ENCODE measurements at regions not wholly inside any gene's neighbourhood (a gene's known extent, or its start where the extent isn't known, plus 50 kb on each side); places are given as distances from the start of the nearest gene placed in this dataset.
"Not testable (repeated sequence)": the region's sequence is repeated elsewhere in the genome, so short reads cannot be mapped to it uniquely, and the experiment has no call there.

GRCh38 chr10:35963685-35964084 lies 321.6 kb upstream of the FZD8 start:
- no peak for TF ChIP-seq POLR2A (IDR thresholded peaks at IDR 0.05)
- no peak for TF ChIP-seq CTCF (IDR thresholded peaks at IDR 0.05)
- no peak for TF ChIP-seq EP300 (IDR thresholded peaks at IDR 0.05)
- TF ChIP-seq POLR2AphosphoS5 (IDR thresholded peaks at IDR 0.05) = no peak
- H3K36me3 ChIP-seq = no peaks in the 10 kb centered on the region
- H3K9me3 ChIP-seq = no peaks in the 10 kb centered on the region
- 94% methylated on average over 1 of the region's 1 CpG for WGBS
- no peaks in the 10 kb centered on the region for H3K27me3 ChIP-seq
- no peak overlapping the region for H3K27ac ChIP-seq
- H3K4me3 ChIP-seq = no peak overlapping the region
- no peaks in the 10 kb centered on the region for H3K4me1 ChIP-seq
- DNase-seq (ENCODE audit: low spot score in 2 of 2) = no peak

- TF ChIP-seq POLR2AphosphoS5 (IDR thresholded peaks at IDR 0.05) = no peak
- no peak for TF ChIP-seq EP300 (IDR thresholded peaks at IDR 0.05)
- no peak for TF ChIP-seq POLR2A (IDR thresholded peaks at IDR 0.05)
- no peak for TF ChIP-seq CTCF (IDR thresholded peaks at IDR 0.05)
Observed at GRCh38 chr10:35961501-35961900, 319.4 kb upstream of the FZD8 start.

GRCh38 chr10:35959252-35959651 lies 317.2 kb upstream of the FZD8 start:
- H3K27ac ChIP-seq = no peak overlapping the region
- no peaks in the 10 kb centered on the region for H3K9me3 ChIP-seq
- no peaks in the 10 kb centered on the region for H3K4me1 ChIP-seq
- no peak for DNase-seq (ENCODE audit: low spot score in 2 of 2)
- no peaks in the 10 kb centered on the region for H3K36me3 ChIP-seq
- TF ChIP-seq POLR2AphosphoS5 (IDR thresholded peaks at IDR 0.05) = no peak
- no peak for TF ChIP-seq POLR2A (IDR thresholded peaks at IDR 0.05)
- TF ChIP-seq CTCF (IDR thresholded peaks at IDR 0.05) = no peak
- 32% methylated on average over 7 of the region's 7 CpGs for WGBS
- peaks cover 3% of the 10 kb centered on the region for H3K27me3 ChIP-seq
- H3K4me3 ChIP-seq = no peak overlapping the region

More at GRCh38 chr10:35961501-35961900, 319.4 kb upstream of the FZD8 start:
- H3K4me1 ChIP-seq = no peaks in the 10 kb centered on the region
- DNase-seq (ENCODE audit: low spot score in 2 of 2) = no peak
- H3K36me3 ChIP-seq = no peaks in the 10 kb centered on the region
- no peak overlapping the region for H3K27ac ChIP-seq
- WGBS = 89% methylated on average over 3 of the region's 3 CpGs
- H3K4me3 ChIP-seq = no peak overlapping the region
- H3K27me3 ChIP-seq = no peaks in the 10 kb centered on the region
- no peaks in the 10 kb centered on the region for H3K9me3 ChIP-seq

- H3K4me3 ChIP-seq; H3K36me3 ChIP-seq; H3K27me3 ChIP-seq; H3K27ac ChIP-seq; DNase-seq (ENCODE audit: low spot score in 2 of 2); H3K4me1 ChIP-seq; H3K9me3 ChIP-seq: not testable (repeated sequence)
Observed at GRCh38 chr10:35958609-35959008, 316.5 kb upstream of the FZD8 start.

- H3K36me3 ChIP-seq = no peaks in the 10 kb centered on the region
- WGBS = 88% methylated on average over 5 of the region's 5 CpGs
- no peaks in the 10 kb centered on the region for H3K9me3 ChIP-seq
- TF ChIP-seq CTCF (IDR thresholded peaks at IDR 0.05) (no peak), POLR2A (IDR thresholded peaks at IDR 0.05) (no peak), EP300 (IDR thresholded peaks at IDR 0.05) (no peak), POLR2AphosphoS5 (IDR thresholded peaks at IDR 0.05) (no peak)
- H3K27me3 ChIP-seq = peaks cover 6% of the 10 kb centered on the region
- no peak for DNase-seq (ENCODE audit: low spot score in 2 of 2)
- H3K4me3 ChIP-seq = no peak overlapping the region
- H3K4me1 ChIP-seq = no peaks in the 10 kb centered on the region
- no peak overlapping the region for H3K27ac ChIP-seq
Observed at GRCh38 chr10:35950701-35951100, 308.6 kb upstream of the FZD8 start.

GRCh38 chr10:35950226-35950625 lies 308.1 kb upstream of the FZD8 start:
- H3K27me3 ChIP-seq = peaks cover 6% of the 10 kb centered on the region
- H3K4me3 ChIP-seq = no peak overlapping the region
- no peaks in the 10 kb centered on the region for H3K4me1 ChIP-seq
- no peaks in the 10 kb centered on the region for H3K9me3 ChIP-seq
- H3K36me3 ChIP-seq = no peaks in the 10 kb centered on the region
- 75% methylated on average over 8 of the region's 8 CpGs for whole genome bisulfite sequencing
- no peak overlapping the region for H3K27ac ChIP-seq
- TF ChIP-seq CTCF (IDR thresholded peaks at IDR 0.05) = no peak
- no peak for TF ChIP-seq POLR2AphosphoS5 (IDR thresholded peaks at IDR 0.05)
- TF ChIP-seq POLR2A (IDR thresholded peaks at IDR 0.05) = no peak
- no peak for TF ChIP-seq EP300 (IDR thresholded peaks at IDR 0.05)
- no peak for DNase-seq (ENCODE audit: low spot score in 2 of 2)
